Non-pigmented ciliary epithelial cell (primary cell): ENCODE measurements at regions not wholly inside any gene's neighbourhood (a gene's known extent, or its start where the extent isn't known, plus 50 kb on each side); places are given as distances from the start of the nearest gene placed in this dataset.
"Not testable (repeated sequence)": the region's sequence is repeated elsewhere in the genome, so short reads cannot be mapped to it uniquely, and the experiment has no call there.

Experiments used
- DNase-seq: peaks from one replicate; pipeline ENCODE4 v3.0.0-alpha.2; 2010; ENCODE audit warnings: low read depth

DNA sequence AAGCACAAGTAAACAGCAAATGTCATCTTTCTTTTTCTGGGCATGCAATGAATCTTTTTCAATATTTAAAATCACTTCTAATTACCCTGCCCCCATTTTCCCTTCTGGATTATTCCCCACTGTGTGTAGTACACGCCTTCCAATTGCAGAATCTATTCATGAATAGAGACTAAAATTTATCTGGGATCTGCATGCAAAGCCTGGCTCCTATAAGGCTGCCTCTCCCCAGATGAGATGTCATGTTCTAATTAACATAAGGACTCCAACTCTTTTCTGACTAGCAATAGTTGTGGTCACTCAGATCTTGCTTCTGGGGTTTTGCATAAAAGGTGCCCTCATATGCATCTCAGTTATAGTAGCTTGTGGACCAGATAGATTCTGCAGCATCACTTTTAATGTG, 473.5 kb downstream of the BTG1 start:
- DNase-seq, result no peak

DNA sequence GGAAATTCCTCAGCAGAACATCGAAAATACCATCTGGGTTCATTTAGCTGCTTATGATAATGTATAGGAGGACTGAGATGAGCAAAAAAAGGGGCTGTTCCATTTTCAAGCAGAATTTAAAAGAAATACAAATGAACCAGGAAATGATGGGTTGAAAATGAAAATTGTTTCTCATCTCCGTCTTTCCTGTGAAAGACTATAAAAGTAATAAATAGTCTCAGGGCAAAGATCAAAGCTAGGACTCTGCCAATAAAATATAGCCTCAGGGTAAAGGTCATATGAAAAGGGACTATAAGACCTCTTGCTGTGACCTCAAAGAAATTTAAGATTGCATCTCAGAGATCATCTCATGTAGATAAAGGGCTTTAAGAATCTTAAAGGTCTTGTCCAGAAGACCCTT, 478.0 kb downstream of the BTG1 start:
- no peak for DNase-seq

DNA sequence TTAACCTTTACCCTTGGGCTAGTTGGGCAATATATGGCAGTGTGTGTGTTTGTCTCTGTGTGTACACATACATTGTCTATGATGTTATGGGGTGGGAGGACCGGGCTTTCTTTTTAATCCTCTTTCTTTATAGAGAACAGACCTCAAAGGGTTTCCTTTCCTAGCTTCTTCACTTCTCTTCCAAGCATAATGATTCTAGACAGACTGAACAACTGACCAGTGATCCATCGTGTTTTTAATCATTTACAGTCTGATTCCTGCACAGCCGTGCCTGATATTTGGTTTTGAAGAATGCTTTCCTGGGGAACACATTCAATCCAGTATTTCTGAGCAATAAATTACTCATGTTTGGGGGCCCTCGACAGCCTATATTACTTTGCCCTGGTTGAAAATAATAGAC, 481.1 kb upstream of the DCN start:
- DNase-seq, result no peak

DNA sequence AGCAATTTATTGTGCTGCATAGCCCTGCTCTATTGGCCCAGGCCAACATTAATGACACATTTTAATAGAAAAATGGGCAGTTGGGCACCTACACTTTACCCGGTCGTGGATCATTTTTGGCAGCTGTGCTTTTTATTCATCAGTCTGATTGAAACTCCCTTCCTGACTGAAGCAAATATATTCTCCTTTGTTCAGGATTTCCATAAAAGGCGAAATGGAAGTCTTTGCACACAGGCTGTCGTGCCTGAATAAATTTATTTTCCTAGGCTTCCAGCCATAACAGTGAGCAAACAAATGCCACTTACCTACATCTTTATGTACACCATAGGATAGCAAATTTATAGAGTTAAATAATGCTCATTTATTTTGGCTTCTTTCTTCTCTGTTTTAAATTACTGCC, 480.7 kb upstream of the DCN start:
- DNase-seq, result no peak

DNA sequence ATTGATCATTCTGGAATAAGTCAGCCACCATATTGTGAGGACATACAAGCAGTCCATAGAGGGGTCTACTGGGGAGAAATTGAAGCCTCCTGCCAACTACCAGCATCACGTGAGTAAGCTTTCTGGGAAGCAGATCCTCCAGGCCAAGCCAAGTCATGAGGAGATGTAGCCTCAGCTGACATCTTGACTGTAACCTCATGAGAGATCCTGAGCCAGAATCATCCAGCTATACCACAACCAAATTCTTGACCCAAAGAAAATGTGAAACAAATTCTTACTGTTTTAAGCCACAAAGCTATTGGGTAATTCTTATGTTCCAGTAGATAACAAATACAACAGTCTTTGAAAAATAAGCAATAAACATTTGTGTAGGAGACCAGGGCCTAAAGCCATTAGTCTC, 479.4 kb upstream of the DCN start:
- DNase-seq, result no peak

DNA sequence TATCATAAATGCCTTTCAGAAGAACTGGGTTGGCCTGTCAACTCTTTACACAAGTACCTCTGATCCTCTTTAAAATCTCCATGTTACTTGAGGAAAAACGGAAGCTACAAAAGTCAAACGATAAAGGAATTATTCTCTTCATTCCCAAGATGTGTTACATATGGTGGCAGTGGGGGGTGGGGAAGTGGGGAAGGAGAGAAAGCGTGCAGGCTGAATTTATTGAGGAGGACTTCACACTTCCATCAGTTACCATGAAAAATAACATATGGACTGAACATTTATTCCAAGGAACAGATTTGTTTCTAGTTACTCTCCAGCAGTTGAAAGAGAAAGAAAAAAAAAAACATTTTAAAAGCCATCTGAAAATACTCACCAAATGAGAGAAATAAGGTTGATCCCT, 474.4 kb upstream of the DCN start:
- no peak for DNase-seq

DNA sequence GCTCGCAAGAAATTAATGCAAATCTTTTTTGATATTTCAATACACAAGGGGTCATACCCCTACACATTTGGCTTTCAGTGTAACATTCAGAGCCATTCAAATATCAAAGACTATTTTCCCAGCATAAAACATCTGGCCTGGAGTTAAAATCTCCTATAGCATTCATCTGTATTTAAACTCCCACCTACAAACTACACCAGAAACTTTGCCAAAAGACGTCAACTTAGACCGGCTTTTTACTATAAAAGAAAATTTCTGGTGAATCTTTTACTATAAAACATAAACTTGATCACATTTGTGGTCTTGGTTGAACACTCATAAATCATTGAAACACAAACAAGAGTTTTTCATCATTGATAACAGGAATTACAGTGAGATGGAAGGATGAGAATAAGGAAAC, 473.3 kb upstream of the DCN start:
- no peak for DNase-seq

DNA sequence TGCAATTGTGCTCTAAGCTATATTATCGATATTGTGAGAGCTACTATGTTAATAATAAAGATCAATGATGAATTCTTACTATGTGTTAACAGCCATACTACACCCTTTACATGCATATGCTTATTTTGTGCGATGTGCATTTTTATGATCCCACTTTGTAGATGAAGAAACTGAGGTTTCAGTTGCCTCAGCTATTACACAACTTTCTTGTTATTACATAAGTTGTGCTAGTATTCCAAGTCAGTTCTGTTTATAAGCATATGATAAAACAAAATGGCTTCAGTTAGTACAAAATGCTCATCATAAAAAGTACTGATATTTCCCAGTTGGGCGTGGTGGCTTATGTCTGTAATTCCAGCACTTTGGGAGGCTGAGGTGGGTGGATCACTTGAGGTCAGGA, 471.5 kb upstream of the DCN start:
- no peak for DNase-seq

DNA sequence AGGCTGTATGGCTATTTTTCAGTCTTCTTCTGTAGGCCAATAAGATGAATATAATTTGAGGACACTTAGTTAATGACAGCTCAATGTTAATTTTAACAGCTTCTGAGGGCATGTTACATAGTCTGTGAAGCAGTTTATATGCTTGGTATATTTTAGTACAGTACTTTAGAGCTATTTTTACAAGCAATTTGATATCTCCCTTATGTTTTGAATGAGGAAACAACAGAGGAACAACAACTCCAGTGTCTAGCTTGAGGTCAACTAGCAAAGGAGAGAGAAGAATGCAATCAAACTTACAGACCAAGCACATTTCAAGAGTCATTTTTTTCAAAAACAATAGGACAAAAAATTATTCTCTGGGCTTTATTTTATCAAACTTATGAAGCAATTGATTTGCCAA, 469.1 kb upstream of the DCN start:
- no peak for DNase-seq

DNA sequence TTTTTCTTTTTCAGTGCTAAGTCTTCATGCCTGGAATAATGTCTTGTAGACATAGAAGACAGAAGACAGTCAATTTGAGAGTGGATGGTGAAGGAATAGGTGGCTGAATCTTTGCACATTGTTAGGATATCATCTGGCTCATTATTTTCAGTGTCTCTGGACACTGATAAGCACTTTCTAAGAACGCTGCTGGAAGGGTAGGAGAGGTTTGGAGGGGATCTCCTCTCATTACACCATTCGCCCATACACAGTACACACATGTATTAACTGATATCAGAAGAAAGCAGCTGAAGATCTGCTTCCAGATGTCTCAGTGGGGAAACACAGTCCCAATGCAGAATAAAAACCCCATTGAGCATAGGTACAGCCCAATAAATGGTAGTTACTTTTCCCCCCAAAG, 461.1 kb upstream of the DCN start:
- no peak for DNase-seq

DNA sequence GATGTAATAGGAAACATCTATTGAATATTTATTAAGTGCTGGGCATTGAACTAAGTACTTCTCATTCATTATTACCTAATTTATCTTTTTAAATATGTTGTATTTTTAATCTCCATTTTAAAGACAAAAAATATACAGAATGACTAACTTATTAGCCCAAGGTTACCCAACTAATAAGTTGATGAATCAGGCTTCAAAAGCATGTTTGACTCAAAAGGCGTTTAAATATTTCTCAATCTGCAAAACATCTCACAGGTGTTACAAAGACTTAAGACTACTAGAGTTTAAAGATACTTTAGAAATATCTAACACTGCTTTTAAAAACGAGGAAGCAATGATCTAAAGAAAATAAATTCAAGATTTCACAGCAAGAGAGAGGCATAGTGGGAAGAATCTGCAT, 457.4 kb upstream of the DCN start:
- no peak for DNase-seq

DNA sequence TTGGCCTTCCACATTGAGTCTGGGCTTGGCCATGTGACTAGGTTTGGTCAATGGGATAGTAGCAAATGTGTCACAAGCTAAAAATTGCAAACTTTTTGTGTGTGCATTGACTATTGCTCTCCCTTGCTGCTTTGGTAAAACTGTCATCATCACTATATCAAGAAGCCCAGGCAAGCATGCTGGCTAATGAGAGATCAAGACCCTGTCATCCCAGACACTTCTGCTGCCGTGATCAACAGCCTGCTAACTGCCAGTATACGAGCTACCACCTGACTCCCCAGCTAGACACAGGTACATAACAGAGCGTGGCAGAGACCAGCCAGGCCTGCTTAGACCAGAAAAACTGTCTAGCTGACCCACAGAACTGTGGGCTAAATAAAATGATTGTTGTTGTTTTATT, 456.7 kb upstream of the DCN start:
- no peak for DNase-seq

DNA sequence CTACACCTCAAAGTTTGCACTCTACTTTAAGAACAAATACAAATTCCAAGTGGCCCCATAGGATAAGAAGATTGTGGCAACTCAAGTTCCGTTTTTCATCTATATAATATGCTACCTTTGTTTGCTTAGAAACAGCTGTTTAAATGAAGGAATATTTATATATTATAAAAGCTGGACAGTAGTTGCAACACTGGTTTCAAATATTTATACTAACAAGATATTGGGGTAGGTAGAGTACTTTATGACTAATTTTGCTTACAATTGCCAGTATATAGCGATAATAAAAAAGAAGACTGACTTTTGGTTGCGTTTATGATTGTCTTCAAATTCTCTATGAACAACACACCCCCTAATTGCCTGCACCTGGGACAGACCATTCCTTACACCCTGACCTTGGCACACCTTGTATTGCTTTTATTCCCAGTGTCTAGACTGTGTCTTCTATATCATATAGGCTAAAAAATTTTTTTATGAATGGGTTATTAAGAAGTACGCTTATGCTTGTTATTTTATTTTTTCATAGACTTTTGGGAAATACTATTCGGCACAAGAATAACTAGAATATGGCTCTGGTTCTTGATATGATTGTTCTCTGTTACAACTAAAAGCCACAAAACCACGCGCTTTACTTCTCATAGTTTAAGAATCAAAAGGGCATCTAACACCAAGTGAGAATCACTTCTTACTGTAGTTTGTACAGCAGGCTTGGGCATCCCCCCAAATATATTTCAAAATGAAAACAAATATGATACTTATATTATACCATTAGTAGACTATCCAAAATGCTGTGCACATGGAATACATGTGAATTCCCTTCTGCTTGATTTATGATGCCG, 455.4 kb upstream of the DCN start:
- no peak for DNase-seq

DNA sequence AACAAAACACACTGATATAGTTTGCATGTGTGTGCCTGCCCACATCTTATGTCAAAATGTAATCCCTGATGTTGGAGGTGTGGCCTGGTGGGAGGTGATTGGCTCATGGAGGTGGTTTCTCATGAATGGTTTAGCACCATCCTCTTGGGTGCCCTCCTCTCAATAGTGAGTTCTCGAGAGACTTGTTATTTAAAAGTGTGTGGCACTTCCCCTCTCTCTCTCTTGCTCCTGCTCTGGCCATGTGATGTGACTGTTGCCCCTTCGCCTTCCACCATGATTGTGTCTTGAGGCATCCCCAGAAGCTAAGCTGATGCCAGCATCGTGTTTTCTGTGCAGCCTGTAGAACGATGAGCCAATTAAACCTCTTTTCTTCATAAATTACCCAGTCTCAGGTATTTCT, 454.1 kb upstream of the DCN start:
- DNase-seq, result no peak

DNA sequence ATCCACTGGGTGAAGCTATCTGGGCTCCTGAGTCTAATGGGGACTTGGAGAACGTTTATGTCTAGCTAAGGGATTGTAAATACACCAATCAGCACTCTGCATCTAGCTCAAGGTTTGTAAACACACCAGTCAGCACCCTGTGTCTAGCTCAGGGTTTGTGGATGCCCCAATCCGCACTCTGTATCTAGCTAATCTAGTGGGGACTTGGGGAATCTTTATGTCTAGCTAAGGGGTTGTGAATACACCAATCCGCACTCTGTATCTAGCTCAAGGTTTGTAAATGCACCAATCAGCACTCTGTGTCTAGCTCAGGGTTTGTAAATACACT, 451.7 kb upstream of the DCN start:
- DNase-seq, result not testable (repeated sequence)

DNA sequence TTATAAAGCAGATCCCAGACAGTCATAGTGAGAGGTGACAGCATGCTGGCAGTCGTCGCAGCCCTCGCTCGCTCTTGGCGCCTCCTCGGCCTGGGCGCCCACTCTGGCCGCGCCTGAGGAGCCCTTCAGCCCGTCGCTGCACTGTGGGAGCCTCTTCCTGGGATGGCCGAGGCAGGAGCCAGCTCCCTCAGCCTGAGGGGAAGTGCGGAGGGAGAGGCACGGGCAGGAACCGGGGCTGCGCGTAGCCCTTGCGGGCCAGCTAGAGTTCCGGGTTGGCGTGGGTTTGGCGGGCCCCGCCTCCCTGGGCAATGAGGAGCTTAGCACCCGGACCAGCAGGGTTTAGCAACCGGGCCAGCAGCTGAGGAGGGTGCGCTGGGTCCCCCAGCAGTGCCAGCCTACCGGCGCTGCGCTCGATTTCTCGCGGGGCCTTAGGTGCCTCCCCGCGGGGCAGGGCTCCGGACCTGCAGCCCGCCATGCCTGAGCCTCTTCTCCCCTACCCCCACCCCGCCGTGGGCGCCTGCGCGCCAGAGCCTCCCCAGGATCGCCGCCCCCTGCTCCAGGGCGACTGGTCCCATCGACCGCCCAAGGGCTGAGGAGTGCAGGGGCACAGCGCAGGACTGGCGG, 451.2 kb upstream of the DCN start:
- no peak for DNase-seq

DNA sequence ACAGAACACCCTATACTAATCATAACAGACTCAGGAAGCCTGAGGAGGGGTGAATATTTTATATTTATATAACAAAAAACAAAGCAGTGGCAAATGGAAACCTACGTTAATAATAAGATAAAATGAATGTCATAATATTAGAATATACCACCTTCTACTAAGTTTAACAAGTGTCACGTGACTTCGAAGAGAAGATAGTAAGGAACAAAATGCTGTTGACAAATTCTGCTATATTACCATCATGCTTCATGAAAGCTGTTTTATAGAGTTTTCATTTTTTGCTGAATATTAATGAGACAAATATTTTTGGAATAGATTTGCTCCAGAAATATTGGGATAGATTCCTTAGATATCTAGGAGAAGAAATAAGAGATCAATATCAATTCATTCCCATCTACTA, 450.6 kb upstream of the DCN start:
- DNase-seq, result no peak

DNA sequence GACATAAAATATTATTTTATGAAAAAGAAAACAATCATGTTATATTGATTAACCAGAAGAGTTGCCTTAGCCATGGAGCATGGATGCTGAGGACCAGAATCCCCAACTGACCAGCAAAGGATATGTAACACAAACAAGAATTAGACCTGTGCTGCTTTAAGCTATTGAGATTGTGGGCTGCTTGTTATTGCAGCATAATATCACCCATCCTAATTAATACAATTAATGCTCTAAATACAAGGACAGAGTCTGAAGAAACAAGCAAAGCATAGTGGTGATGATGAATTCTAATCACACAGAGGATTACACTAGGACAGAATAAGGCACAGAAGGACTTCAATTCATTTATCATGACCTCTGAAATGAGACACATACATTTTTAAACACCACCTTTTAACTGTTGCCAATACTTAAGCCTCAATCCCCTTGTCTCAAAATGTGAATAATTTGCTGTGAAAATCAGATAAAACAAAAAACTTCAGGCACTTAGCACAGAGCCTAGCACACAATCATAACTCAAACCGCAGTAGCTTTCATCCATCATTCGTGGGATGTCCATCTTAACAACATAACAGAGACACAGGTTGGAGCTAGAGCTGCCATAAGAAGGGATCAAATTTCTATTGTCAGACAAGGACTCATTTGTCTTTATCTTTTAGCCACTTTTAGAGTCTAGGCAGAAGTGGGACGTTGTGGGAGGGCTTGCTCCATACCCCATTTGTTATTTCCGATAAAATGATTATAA, 449.6 kb upstream of the DCN start:
- no peak for DNase-seq

DNA sequence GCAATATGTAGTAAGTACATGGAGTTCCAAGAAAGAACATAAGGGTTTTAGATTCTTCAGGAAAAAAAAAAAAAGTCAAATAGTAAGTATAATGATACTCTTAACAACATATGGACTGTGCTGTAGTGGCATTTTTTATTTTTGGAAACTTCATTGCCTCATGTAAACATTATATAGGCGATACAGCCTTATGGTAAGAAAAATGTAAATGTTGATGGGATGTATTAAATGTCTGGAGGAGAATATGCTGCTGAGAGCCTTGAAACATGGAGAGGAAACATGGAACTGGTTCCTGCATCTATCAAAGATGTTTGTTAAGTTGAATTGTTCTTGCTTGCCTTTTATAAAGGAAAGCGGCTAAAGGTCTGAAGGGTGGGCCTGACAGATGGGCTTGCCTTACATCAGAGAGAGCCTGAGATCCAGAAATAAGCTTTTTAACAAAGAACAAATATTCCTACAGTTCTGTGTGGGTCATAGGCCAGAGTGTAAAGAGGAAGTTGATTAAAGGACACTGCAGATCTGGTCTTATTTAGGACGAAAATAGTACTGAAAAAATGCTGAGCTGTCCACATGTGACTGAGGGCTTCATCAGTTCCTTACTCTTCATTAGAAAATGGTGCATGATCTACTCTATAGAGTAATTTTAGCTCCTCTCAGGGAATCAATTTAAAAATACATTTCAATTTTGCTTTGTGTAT, 448.1 kb upstream of the DCN start:
- DNase-seq, result no peak

DNA sequence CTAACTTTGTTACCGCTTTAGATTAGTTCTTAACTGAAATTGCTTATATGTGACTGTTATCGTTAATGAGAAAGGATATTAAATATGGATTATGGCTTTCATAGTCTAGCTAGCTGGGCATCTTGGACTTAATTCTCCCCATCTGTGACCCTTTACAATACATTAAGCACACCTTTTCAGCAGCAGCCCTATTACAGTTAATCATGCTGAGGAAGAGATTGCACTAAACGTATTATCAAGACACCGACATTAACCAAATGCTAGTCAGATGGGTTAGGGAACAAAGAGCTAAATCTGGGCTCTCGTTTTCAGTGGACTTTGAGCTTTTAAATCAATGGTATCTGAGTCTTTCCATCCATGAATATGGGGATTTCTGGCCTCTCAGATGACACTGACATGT, 447.5 kb upstream of the DCN start:
- DNase-seq, result no peak

DNA sequence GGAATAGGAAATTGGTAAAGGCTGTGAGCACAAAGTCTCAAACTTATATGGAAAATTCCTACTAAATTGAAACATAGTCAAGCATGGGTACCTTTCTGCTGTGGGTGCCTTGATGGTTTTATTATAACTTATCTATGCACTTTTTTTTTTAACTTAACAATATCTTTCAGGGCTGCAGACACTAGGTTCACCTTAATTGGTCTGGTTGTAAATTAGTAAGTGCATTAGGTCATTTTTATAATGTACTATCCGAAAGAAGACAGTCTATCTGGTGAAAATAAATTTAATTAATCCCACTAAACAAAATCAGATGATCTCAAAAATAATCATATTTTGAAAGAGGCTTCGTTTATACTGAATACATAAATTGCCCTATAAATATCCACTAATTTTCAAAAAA, 446.8 kb upstream of the DCN start:
- no peak for DNase-seq

DNA sequence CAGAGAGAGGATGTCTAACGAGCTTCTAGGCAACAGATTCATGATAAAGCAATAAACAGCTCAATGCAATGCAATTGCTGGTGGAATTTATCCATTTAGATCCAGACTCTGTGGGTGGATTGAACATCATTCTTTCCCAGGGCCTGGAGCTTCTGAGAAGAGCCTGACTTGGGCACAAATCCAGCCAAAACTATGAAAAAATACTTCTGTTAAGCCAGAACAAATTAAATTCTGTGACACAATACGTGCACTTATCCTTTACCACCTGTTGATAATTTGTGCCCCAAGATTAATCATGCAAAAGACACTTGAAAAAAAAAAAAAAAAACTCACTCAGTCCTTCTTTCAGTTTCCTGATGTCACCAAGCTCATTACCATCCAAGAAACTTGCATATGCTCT, 446.0 kb upstream of the DCN start:
- DNase-seq, result no peak

DNA sequence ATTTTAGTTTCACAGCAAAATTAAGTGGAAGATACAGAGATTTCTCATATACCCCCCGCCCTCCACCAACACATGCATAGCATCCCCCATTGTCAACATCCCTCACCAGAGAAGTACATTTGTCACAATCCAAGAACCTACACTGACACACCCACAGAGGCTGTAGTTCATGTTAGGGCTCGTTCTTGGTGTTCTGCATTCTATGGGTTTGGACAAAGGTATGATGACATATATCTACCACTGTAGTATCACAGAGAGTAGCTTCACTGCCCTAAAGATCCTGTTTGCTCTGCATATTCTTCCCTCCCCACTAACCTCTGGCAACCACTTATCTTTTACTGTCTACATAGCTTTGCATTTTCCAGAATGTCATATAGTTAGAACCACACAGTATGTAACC, 444.6 kb upstream of the DCN start:
- no peak for DNase-seq
